Neural progenitor cell (in vitro differentiated cells): ENCODE measurements at regions not wholly inside any gene's neighbourhood (a gene's known extent, or its start where the extent isn't known, plus 50 kb on each side); places are given as distances from the start of the nearest gene placed in this dataset.

Source experiments
- DNase-seq: peaks from one replicate; pipeline ENCODE4 v3.0.0-alpha.2; 2016; ENCODE audit warnings: low spot score
- H2AFZ ChIP-seq: fragments of 200-600 bp; sonication (generic); replicated peaks from 2 replicates; pipeline ENCODE4 v1.6.1; 2016; ENCODE audit warnings: antibody characterized with exemption
- H3F3A ChIP-seq: fragments of 200-600 bp; sonication (generic); 2 replicates; pipeline ENCODE4 v1.6.1; 2016; ENCODE audit warnings: antibody characterized with exemption, low read depth
- H3K27ac ChIP-seq: fragments of 200-600 bp; sonication (generic); 2 replicates; pipeline ENCODE4 v1.5.1; 2016; ENCODE audit warnings: mild to moderate bottlenecking
- H3K27me3 ChIP-seq: fragments of 200-600 bp; sonication (generic); 2 replicates; pipeline ENCODE4 v1.6.1; 2016; ENCODE audit warnings: mild to moderate bottlenecking, moderate library complexity
- H3K36me3 ChIP-seq: fragments of 200-600 bp; sonication (generic); 2 replicates; pipeline ENCODE4 v1.5.1; 2016
- H3K4me1 ChIP-seq: fragments of 200-600 bp; sonication (generic); 2 replicates; pipeline ENCODE4 v1.6.1; 2016; ENCODE audit warnings: mixed run types
- H3K4me2 ChIP-seq: fragments of 200-600 bp; sonication (generic); 2 replicates; pipeline ENCODE4 v1.6.1; 2016
- H3K4me3 ChIP-seq: fragments of 200-600 bp; sonication (generic); 2 replicates; pipeline ENCODE4 v1.5.1; 2016
- H3K79me2 ChIP-seq: fragments of 200-600 bp; sonication (generic); 2 replicates; pipeline ENCODE4 v1.6.1; 2016; ENCODE audit warnings: low read depth
- H3K9ac ChIP-seq: fragments of 200-600 bp; sonication (generic); 2 replicates; pipeline ENCODE4 v1.6.1; 2016
- H3K9me3 ChIP-seq: fragments of 200-600 bp; sonication (generic); 2 replicates; pipeline ENCODE4 v1.5.1; 2016; ENCODE audit warnings: low read depth
- H4K20me1 ChIP-seq: fragments of 200-600 bp; sonication (generic); 2 replicates; pipeline ENCODE4 v1.6.1; 2016; ENCODE audit warnings: low read depth
- H3K27ac Mint-ChIP-seq: 3 replicates; pipeline ENCODE4 v1.8.0; 2021; ENCODE audit warnings: mixed read lengths
- H3K27me3 Mint-ChIP-seq: 2 replicates; pipeline ENCODE4 v1.8.0; 2022; ENCODE audit warnings: low read depth, mild to moderate bottlenecking, inconsistent platforms, moderate library complexity, mixed read lengths; ENCODE audit not compliant: insufficient read depth
- H3K36me3 Mint-ChIP-seq: 3 replicates; pipeline ENCODE4 v1.8.0; 2021; ENCODE audit warnings: mixed read lengths
- H3K4me1 Mint-ChIP-seq: 3 replicates; pipeline ENCODE4 v1.8.0; 2021; ENCODE audit warnings: mixed read lengths
- H3K4me3 Mint-ChIP-seq: 3 replicates; pipeline ENCODE4 v1.8.0; 2021; ENCODE audit warnings: mild to moderate bottlenecking, moderate library complexity, mixed read lengths
- H3K9me3 Mint-ChIP-seq: 3 replicates; pipeline ENCODE4 v1.8.0; 2020; ENCODE audit warnings: mixed read lengths
- EZH2 ChIP-seq: fragments of 200-600 bp; sonication (generic); IDR thresholded peaks from 2 replicates; pipeline ENCODE4 v1.6.1; 2017; ENCODE audit warnings: antibody characterized with exemption, mild to moderate bottlenecking, moderate library complexity
- EZH2phosphoT487 ChIP-seq: fragments of 200-600 bp; sonication (generic); IDR thresholded peaks from 2 replicates; pipeline ENCODE4 v1.6.1; 2017; ENCODE audit warnings: antibody characterized with exemption
- TF ChIP-seq, protein P1 (sequence below): fragments of 200-600 bp; sonication (generic); IDR thresholded peaks from 2 replicates; pipeline ENCODE4 v1.5.1; 2017; ENCODE audit warnings: antibody characterized with exemption, mild to moderate bottlenecking

DNA sequence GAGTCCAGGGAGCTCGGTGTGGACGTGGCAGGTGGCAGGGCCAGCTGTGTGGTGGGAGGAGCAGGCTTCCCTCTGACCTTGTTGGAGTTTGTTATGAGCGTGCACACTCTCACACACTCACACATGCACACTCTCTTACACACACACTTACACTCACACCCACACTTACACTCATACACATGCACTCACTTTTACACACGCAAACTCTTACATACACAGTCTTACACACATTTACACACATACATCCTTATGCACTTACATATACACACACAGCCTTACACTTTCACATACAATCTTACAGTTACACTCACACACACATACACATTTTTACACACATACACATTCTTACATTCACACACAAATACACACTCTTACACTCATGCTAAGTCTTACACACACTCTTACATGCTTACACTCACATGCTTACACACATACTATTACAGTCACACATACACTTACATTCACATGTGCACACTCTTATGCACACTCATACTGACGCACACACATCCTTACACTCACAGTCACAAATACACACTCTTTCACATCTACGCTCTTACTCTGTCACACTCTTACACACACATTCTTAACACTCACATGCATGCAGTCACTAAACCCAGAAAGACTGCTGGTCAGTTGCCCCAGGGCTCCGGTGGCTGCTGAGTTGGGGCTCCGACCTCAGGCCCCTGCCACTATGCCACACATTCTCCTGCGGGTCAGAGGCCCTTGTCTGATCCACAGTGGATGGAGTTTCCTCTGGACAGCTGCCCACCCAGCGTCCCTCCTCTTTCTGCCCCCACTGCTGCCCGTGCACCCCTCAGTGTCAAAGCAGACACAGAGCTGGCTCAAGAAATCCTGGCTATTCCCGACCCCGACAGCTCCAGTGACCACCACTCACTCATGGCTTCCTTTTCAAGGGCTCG is 95.8 kb downstream of the ADRA2C start:
- no peaks in the 10 kb centered on the region for H3K36me3 Mint-ChIP-seq
- peaks cover 9% of the 10 kb centered on the region for H3K4me1 Mint-ChIP-seq
- Histone ChIP-seq H3K27me3 (peaks cover 10% of the 10 kb centered on the region), H3K4me3 (peak overlapping the region; percentile 28), H3K4me1 (peaks cover 20% of the 10 kb centered on the region), H4K20me1 (no peaks in the 10 kb centered on the region), H3F3A (peaks cover 6% of the 10 kb centered on the region), H3K27ac (no peak overlapping the region), H3K4me2 (peak overlapping the region; percentile 73), H3K79me2 (no peaks in the 10 kb centered on the region), H3K9me3 (no peaks in the 10 kb centered on the region), H2AFZ (no peak overlapping the region), H3K36me3 (no peaks in the 10 kb centered on the region), H3K9ac (no peak overlapping the region)
- peaks cover 7% of the 10 kb centered on the region for H3K27me3 Mint-ChIP-seq
- DNase-seq = no peak
- no peak overlapping the region for H3K4me3 Mint-ChIP-seq
- no peak overlapping the region for H3K27ac Mint-ChIP-seq
- no peaks in the 10 kb centered on the region for H3K9me3 Mint-ChIP-seq
- TF ChIP-seq EZH2 (no peak), EZH2phosphoT487 (no peak)
- TF ChIP-seq, protein P1, sequence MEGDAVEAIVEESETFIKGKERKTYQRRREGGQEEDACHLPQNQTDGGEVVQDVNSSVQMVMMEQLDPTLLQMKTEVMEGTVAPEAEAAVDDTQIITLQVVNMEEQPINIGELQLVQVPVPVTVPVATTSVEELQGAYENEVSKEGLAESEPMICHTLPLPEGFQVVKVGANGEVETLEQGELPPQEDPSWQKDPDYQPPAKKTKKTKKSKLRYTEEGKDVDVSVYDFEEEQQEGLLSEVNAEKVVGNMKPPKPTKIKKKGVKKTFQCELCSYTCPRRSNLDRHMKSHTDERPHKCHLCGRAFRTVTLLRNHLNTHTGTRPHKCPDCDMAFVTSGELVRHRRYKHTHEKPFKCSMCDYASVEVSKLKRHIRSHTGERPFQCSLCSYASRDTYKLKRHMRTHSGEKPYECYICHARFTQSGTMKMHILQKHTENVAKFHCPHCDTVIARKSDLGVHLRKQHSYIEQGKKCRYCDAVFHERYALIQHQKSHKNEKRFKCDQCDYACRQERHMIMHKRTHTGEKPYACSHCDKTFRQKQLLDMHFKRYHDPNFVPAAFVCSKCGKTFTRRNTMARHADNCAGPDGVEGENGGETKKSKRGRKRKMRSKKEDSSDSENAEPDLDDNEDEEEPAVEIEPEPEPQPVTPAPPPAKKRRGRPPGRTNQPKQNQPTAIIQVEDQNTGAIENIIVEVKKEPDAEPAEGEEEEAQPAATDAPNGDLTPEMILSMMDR = no peak

DNA sequence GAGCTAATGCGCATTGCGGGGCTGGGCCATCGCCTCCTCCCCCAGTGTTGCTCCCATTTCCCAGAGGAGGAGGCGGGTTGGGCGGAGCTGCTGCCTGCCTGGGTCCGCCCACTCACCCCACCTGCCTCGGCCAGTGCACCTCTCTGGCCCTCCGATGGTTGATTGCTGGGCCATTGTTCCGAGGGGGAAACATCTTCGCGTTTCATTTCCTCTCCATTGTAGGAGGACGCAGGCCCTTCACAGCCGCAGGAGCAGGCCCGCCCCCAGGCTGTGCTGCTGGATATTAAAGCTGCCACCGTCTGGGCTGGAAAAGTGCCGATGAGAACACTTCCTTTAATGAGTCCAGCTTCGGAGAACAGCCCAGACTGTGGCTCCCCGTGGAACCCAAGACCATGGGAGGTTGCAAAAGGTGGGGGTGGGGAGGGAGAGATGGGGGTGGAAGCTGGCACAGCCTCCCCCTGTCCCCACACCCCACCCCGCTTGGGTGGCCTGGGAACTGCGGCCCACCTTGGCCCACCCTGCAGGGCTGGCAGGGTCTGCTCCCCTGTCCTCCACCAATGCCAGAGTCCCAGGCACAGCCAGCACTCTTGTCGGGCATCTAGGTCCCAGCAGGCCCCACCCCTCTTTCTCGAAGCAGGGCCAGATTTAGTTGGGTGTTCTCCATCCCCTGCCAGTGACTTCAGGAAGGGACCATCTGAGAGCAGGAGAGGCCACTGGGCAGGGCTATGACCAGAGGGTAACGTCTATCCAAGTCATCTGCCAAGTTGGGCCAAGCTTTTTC is 96.6 kb downstream of the ADRA2C start:
- Histone ChIP-seq H3K9me3 (no peaks in the 10 kb centered on the region), H3K4me1 (peaks cover 20% of the 10 kb centered on the region), H4K20me1 (no peaks in the 10 kb centered on the region), H3K9ac (no peak overlapping the region), H2AFZ (no peak overlapping the region), H3K4me2 (peak overlapping the region; percentile 73), H3K4me3 (peak overlapping the region; percentile 28), H3F3A (peaks cover 6% of the 10 kb centered on the region), H3K27ac (no peak overlapping the region), H3K27me3 (peaks cover 10% of the 10 kb centered on the region), H3K79me2 (no peaks in the 10 kb centered on the region), H3K36me3 (no peaks in the 10 kb centered on the region)
- TF ChIP-seq, protein P1 = no peak
- TF ChIP-seq EZH2 (no peak), EZH2phosphoT487 (no peak)
- Mint-ChIP-seq H3K9me3 (peaks cover under 1% of the 10 kb centered on the region), H3K27ac (no peak overlapping the region), H3K4me1 (peaks cover 5% of the 10 kb centered on the region), H3K27me3 (peaks cover 7% of the 10 kb centered on the region), H3K36me3 (no peaks in the 10 kb centered on the region), H3K4me3 (peak overlapping the region; percentile 46)
- DNase-seq = peak; percentile 83

DNA sequence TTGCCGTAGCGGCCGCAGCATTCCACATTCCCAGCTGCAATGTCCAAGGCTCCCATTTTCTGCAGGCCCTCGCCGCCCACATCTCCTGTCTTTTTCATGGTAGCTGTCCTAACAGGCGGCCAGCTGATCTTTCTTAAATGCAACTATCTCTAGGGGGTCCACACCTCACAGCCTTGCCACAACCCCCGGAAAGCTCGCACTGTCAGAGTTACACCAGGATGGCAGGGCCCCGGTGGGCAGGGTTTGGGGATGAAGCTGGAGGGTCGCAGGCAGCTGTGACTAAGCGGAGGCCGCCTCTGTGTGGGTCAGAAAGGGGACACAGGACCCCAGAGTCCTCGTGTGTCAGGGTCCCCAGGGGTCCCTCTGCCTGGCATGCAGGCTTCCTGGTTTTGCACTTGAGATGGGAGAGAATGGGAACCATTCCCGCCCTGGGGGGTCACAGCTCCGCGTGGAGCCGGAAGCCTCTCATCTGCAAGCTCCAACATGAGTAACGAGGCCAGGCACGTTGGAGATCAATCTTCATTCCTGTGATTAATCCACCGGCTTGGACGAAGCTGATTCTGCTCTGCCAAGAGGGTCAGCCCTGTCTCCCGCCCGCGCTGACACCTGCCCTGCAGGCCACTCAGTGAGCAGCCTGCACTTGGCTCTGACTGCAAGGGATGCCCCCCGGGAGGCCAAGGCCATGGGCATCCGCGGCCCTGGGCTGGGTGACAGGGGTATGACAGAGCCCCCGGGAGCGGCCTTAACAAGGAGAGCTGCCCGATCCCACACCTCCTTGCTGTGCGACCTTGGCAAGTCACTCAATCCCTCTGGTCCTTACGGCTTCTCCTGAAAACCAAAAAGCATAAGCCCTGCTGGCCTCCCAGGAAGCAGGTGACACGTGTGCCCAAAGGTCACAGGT is 97.9 kb downstream of the ADRA2C start:
- Histone ChIP-seq H3K4me3 (no peak overlapping the region), H3K9me3 (no peaks in the 10 kb centered on the region), H3F3A (peaks cover 6% of the 10 kb centered on the region), H3K79me2 (no peaks in the 10 kb centered on the region), H3K4me2 (no peak overlapping the region), H3K4me1 (peaks cover 20% of the 10 kb centered on the region), H3K9ac (no peak overlapping the region), H4K20me1 (peaks cover 6% of the 10 kb centered on the region), H3K27ac (no peak overlapping the region), H2AFZ (no peak overlapping the region), H3K27me3 (peaks cover 16% of the 10 kb centered on the region), H3K36me3 (no peaks in the 10 kb centered on the region)
- Mint-ChIP-seq H3K9me3 (peaks cover 5% of the 10 kb centered on the region), H3K36me3 (no peaks in the 10 kb centered on the region), H3K27me3 (peaks cover 15% of the 10 kb centered on the region), H3K4me3 (no peak overlapping the region), H3K27ac (no peak overlapping the region), H3K4me1 (peaks cover 5% of the 10 kb centered on the region)
- no peak for DNase-seq
- no peak for TF ChIP-seq EZH2phosphoT487
